ENCODE measurements at regions not wholly inside any gene's neighbourhood (a gene's known extent, or its start where the extent isn't known, plus 50 kb on each side); places are given as distances from the start of the nearest gene placed in this dataset.

DNA sequence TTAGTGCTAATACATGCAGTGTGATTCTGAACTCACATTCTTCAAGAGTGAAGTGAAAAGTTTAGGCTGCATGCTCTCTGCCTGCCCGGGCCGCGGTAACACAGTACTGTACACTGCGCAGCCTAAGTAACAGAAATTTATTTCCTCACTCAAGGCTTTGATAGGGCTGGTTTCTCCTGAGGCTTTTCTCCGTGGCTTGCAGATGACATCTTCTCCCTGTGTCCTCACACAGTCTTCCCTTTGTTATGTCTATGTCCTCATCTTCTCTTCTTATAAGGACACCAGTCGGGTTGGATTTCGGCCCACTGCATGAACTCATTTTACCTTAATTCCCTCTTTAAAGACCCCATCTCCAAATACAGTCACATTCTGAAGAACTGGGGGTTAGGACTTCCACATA lies 51.1 kb upstream of the TMEM170B start:
- TF ChIP-seq GATA2 (IDR thresholded peaks at IDR 0.05; ENCODE audit: low read depth, low read length) = no peak
- no peak for TF ChIP-seq GATA3 (IDR thresholded peaks at IDR 0.05; ENCODE audit: low read depth, low read length)

All from SH-SY5Y (cell line).